GM21528 (cell line): ENCODE measurements at regions not wholly inside any gene's neighbourhood (a gene's known extent, or its start where the extent isn't known, plus 50 kb on each side); places are given as distances from the start of the nearest gene placed in this dataset.

Experiments
- ATAC-seq: cut with Tn5 transposase; IDR thresholded peaks from one replicate; pipeline ENCODE4 v1.9.1; 2021; ENCODE audit warnings: mild to moderate bottlenecking, moderate library complexity; ENCODE audit not compliant: unreplicated experiment, low FRiP score

DNA sequence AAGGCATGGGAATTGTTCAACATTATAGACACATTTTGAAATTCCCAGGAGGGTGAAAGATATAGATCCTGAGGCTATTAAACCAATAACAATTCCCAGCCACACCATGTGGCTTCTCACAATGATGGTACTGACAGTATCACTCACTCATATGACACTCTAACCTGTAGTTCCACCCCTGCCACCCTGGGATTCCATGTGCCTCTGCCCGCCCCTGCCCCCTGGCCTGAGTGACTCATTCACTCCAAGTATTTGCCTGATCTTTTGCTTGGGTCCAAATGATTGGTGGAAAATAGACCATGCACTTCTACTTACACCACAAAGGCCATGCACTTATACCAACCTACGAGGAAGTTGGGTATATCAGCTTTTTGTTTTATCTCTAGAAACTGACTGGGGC, 305.2 kb upstream of the DAB2 start:
- no peak for ATAC-seq

DNA sequence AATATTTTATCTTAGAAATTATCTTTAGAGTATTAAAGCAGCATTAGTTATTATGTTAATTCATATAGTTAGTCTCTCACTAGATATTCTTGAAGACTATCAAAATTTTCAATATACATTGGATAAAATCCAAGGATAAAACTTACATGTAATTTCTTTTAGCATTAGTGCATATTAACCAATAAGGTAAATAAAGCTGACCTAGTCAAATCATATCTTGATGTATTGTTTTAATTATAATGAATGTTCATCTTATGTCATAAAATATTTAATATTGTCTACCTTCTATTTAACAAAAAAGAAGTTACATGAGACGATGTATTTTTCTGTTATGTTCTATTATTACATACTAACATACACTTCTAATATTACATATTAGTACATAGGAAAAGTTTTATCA, 301.7 kb upstream of the DAB2 start:
- no peak for ATAC-seq

GRCh38 chr5:39721394-39721793, 296.6 kb upstream of the DAB2 start:
- no peak for ATAC-seq

GRCh38 chr5:39720136-39720535, 295.4 kb upstream of the DAB2 start:
- no peak for ATAC-seq

DNA sequence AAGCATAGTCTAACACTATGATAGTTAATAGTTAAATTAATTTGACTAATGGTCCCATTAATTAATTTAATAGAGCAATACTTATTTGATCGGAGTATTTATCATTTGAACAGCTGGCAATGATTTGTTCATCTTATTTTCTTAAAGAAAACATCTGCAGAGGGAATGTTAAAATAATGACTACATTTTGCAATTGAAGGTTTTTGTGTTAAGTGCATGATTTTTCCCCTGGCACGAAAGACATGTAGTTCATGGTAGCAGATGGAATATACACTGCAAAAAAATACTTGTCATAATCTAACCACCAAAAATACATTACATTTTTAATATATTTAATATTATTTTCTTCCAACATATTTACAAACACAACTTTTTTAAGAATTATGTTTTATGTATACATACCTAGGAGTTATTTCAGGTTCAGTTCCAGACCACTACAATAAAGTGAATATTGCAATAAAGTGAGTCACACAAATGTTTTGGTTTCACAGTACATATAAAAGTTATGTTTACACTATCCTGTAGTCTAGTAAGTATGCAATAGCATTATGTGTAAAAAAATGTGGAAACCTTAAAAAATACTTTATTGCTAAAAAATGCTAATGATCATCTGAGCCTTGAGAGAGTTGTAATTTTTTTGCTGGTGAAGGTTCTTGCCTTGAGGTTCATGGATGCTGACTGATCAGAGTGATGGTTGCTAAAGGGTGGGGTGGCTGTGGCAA, 292.6 kb upstream of the DAB2 start:
- ATAC-seq, result no peak

- no peak for ATAC-seq
These were observed 291.8 kb upstream of the DAB2 start for GRCh38 chr5:39716532-39717028.

GRCh38 chr5:39714036-39714698, 289.4 kb upstream of the DAB2 start:
- no peak for ATAC-seq

DNA sequence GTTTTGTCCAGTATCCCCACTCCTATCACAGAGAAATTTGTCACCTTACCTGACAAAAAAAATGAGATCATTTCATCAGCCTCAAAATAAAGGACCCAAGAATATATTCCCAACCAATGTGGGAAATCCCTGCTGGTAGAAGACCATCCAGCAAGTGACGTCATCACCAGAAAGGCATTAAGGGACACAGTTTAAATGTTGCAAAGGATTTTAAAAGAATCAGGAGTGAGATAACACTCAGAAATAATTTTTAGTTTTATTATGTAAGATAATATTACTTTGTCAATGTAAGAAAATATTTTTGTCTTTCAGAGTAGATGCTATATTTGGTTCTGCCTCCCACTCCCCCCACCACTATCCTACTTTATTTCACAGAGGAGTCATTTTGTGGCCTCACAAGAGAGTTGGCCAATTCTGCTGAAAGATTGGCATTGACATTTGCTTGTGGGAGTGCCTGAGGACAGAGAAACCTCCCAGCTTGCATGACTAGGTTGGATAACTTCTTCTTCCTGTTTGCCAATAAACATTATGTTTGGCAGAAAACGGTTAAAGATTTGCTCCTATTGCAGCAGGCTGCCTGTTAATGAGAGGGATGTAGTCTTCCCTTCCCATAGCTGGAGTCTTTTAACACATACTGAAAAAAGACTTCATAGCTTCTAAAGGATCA, 288.6 kb upstream of the DAB2 start:
- ATAC-seq, result no peak

DNA sequence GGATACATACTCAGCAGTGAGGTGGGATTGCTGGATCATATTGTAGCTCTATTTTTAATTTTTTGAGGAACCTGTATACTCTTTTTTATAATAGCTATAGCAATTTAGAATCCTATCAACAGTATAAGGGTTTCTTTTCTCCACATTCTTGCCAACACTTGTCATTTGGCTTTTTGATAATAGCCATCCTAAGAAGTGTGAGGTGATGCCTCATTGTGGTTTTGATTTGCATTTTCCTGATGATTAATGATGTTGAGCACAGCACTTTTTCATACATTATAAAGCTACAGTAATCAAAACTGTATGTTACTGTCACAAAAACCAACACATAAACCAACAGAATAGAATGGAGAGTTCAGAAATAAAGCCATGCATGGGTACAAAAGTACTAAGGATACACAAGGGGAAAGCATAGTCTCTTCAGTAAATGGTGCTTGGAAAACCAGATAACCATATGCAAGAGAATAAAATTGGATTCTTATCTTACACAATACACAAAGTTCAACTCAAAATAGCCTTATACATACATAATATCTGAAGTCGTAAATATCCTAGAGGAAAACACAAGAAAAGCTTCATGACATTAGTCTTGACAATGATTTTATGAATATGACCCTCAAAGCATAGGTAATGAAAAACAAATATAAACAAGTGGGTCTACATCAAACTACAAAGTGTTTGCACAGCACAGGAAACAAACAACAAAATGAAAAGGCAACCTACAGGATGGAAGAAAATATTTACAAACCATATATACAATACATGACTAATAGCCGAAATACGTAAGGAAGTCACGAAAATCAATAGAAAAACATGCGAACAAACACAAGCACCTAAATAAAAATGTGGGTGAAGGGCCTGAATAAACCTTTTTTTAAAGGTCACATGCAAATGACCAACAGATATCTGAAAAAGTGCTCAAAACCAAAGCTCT, 287.8 kb upstream of the DAB2 start:
- no peak for ATAC-seq

GRCh38 chr5:39711821-39712220, 287.0 kb upstream of the DAB2 start:
- ATAC-seq, result no peak

DNA sequence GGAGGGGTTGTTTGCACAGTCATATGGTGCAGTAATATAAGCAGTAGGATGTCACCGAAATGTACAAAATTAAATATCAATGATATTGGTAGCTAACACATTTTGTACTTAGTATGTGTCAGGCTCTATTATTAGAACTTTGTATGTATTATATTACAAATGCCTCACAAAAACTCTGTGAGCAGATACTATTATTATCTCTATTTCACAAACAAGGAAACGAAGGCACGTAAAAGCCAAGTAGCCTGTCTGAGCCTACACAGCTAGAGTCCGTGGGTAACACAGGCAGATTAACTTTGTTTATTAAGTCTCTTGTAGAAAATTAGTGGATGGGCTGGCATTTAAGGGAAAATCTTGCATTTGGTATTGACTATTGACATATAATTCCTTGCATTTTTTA, 284.3 kb upstream of the DAB2 start:
- ATAC-seq, result no peak

GRCh38 chr5:39702928-39703327, 278.1 kb upstream of the DAB2 start:
- no peak for ATAC-seq

DNA sequence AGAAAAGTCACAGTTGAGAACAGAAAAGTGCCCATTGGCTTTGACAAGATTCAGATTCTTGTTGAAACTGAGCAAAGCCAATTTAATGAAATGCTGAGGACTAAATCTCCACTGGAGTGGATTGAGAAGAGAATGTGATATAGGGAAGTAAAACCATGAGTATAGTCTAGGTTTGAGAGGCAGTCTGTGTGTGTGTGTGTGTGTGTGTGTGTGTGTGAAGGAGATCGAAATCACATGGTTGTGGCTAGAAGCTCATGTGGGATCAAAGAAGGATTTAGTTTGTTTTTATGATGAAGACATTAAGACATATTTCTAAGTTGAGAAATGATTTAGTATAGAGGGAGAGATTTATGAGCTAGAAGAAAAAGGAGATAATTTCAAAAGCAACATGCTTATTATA, 275.7 kb upstream of the DAB2 start:
- ATAC-seq, result no peak

- ATAC-seq, result no peak
These were observed 274.2 kb upstream of the DAB2 start for GRCh38 chr5:39698838-39699560.

DNA sequence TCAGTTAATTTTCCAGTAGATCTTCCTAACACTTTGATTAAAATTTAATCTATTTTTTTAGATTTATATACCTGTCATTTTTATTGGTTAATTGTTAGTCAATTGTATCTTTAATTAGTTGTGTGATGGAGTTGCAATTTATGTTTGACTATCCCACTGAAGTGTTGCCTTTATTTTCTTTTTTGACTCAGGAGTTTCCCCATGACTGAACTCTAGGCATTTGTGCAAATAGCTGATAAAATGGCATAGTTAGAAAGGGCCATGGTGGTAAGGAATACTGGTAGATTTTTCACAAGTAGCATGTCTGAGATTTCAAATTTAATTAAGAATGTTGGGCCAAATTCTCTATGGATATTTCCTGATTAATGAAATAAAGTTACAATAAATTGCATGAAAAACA, 273.1 kb upstream of the DAB2 start:
- ATAC-seq, result no peak

DNA sequence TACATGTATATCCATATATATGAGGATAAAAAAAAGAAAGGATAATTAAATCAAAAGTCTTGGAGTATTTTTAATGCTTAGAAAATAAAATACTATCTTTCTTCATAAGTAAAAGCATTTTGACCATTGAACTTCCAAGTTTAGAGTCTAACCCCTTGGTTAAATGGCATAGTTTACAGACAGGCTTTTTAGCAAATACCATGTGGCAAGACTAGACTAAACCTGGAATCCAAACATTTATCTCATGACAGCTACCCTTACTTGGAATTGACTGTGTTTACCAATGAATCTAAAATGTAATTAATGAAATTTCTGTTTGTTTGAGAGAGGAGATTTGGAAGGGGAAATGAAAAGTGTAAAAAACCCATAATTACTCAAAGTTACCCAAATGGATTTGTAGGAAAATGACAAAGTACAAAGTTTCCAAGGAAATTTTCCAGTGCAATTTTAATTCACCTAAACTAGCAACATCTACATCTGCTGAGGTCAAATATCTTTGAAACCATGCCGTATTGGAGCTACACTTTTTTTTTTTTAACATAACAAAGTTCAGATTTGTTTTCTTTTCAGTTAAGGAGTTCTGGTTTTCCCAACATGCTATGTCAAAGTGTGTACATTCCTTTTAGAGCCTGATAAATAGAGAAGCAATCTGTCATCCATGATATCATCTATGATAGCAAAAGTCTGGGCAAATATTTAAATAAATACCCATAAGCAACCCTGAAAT, 272.1 kb upstream of the DAB2 start:
- ATAC-seq, result no peak

- no peak for ATAC-seq
These were observed 267.2 kb upstream of the DAB2 start for GRCh38 chr5:39691993-39692392.

DNA sequence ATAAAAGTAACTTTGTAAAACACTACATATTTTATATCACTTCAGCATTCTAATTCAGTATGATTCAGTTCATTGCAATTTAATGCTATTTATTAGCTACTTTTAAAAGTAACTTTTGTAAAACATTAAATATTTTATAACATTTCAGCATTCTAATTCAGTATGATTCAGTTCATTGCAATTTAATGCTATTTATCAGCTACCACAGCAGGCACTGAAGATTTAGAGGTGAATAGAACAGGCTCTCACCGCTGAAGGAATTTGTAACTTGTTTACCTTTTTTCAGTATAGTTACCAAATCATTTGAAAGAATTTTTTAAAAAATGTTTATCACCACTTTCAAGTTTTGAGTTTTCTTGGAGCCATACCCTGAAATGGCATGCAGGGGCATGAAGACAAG, 266.4 kb upstream of the DAB2 start:
- ATAC-seq, result no peak

- no peak for ATAC-seq
These were observed 265.1 kb upstream of the DAB2 start for GRCh38 chr5:39689919-39690318.
